Fibroblast of lung (primary cell): ENCODE measurements at regions not wholly inside any gene's neighbourhood (a gene's known extent, or its start where the extent isn't known, plus 50 kb on each side); places are given as distances from the start of the nearest gene placed in this dataset.

ENCODE experiments used
- DNase-seq, 2 donors: peaks; one replicate each; pipeline versions ENCODE4 v3.0.0 to v3.0.0-alpha.2; 2010; ENCODE audit warnings: low read depth in 2 of 2
- H2AFZ ChIP-seq: 2 replicates; pipeline ENCODE4 v1.5.1; 2012; ENCODE audit warnings: low read length, control low read depth, inconsistent platforms
- H3K27ac ChIP-seq: 2 replicates; pipeline ENCODE4 v1.5.1; 2011; ENCODE audit warnings: low read length, control low read depth; ENCODE audit not compliant: insufficient read depth
- H3K27me3 ChIP-seq: 2 replicates; pipeline ENCODE4 v1.5.1; 2011; ENCODE audit warnings: mild to moderate bottlenecking, low read length; ENCODE audit not compliant: control insufficient read depth, insufficient read depth
- H3K36me3 ChIP-seq: 2 replicates; pipeline ENCODE4 v1.5.1; 2011; ENCODE audit warnings: low read length; ENCODE audit not compliant: control insufficient read depth, insufficient read depth
- H3K4me1 ChIP-seq: 2 replicates; pipeline ENCODE4 v1.5.1; 2011; ENCODE audit warnings: low read length; ENCODE audit not compliant: control insufficient read depth, insufficient read depth; ENCODE audit errors: extremely low read depth
- H3K4me2 ChIP-seq: 2 replicates; pipeline ENCODE4 v1.5.1; 2011; ENCODE audit warnings: low read length, control low read depth; ENCODE audit not compliant: insufficient read depth; ENCODE audit errors: extremely low read depth
- H3K4me3 ChIP-seq, 4 experiments: fragments of 200-600 bp in 1 of 4; sonication (generic) in 1 of 4; replicated peaks in 1 of 4; 2 replicates each; pipeline ENCODE4 v1.5.1; 2011 to 2016; ENCODE audit warnings: low read length in 4 of 4, low read depth in 3 of 4, mild to moderate bottlenecking in 3 of 4, control low read depth in 2 of 4, inconsistent platforms in 1 of 4, mixed read lengths in 1 of 4; ENCODE audit not compliant: insufficient read depth in 1 of 4; ENCODE audit errors: control extremely low read depth in 1 of 4
- H3K79me2 ChIP-seq: 2 replicates; pipeline ENCODE4 v1.5.1; 2012; ENCODE audit warnings: mild to moderate bottlenecking, low read length, inconsistent platforms; ENCODE audit not compliant: control insufficient read depth, insufficient read depth
- H3K9ac ChIP-seq: 2 replicates; pipeline ENCODE4 v1.5.1; 2011; ENCODE audit warnings: mild to moderate bottlenecking, low read length, control low read depth; ENCODE audit not compliant: insufficient read depth
- H3K9me3 ChIP-seq: 2 replicates; pipeline ENCODE4 v1.5.1; 2012; ENCODE audit warnings: low read depth, low read length; ENCODE audit not compliant: control insufficient read depth, insufficient read depth
- H4K20me1 ChIP-seq: 2 replicates; pipeline ENCODE4 v1.5.1; 2011; ENCODE audit warnings: low read length; ENCODE audit not compliant: control insufficient read depth, insufficient read depth; ENCODE audit errors: extremely low read depth
- CTCF ChIP-seq, 2 donors: IDR thresholded peaks in 1 of 2; conservative IDR thresholded peaks in 1 of 2; 1 replicate in 1 of 2; 2 replicates in 1 of 2; pipeline ENCODE4 v1.5.1; 2011 to 2012; ENCODE audit warnings: low read length in 2 of 2, control low read depth in 1 of 2, inconsistent platforms in 1 of 2, low read depth in 1 of 2, mild to moderate bottlenecking in 1 of 2
- EZH2 ChIP-seq: IDR thresholded peaks from 2 replicates; pipeline ENCODE4 v1.5.1; 2012; ENCODE audit warnings: low read length, control low read depth, mild to moderate bottlenecking; ENCODE audit errors: missing control alignments

DNA sequence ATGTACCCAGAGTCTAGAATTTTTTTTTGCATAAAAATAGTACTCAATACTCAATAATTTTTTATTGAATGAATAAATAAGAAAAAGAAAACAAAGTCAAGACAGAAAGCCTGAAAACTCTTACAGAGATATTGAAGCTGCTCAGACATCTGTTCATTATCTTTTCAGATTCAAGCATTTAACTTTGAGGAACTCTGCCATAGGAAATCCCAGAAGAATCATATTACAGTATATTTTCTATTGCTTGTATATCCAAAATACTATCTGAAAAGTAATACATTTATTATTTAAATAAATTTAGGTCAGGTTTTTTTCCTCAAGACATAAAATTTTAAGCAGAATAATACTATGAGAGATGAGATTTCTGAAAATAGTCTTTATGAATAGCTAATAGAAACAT, 755.9 kb upstream of the ADGRL4 start:
- Histone ChIP-seq H2AFZ (no peak overlapping the region), H3K9me3 (no peaks in the 10 kb centered on the region), H3K36me3 (no peaks in the 10 kb centered on the region), H3K79me2 (no peaks in the 10 kb centered on the region), H3K27ac (no peak overlapping the region), H3K4me1 (no peaks in the 10 kb centered on the region), H3K4me2 (no peak overlapping the region), H4K20me1 (no peaks in the 10 kb centered on the region), H3K27me3 (no peaks in the 10 kb centered on the region), H3K9ac (no peak overlapping the region), H3K4me3 (no peak overlapping the region)
- no peak for DNase-seq
- TF ChIP-seq CTCF (conservative IDR thresholded peaks at IDR 0.05 in 1 of 2, IDR thresholded peaks at IDR 0.05 in 1 of 2; ENCODE audit: low read depth in 1 of 2, low read length in 2 of 2) = no peak
- no peak for TF ChIP-seq EZH2

DNA sequence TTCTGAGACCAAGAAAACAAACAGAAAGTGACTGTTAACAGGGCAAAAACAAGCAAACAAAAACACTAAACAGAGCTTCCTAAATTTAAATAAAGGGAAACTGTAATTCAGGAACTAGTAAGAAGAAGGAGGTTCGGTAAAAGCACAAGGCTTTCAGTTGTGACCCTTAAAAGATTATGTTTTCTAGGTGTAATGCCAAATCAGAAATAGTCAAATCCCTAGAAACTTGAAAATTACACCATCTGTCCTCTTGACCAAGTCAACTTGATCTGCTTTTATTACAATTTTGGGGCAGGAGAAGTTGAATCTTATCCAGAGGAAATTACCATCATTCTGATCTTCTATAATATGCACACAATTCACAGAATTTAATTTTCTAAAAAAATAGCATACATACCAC, 754.0 kb upstream of the ADGRL4 start:
- Histone ChIP-seq H3K9me3 (no peaks in the 10 kb centered on the region), H4K20me1 (no peaks in the 10 kb centered on the region), H3K4me2 (no peak overlapping the region), H2AFZ (no peak overlapping the region), H3K27ac (no peak overlapping the region), H3K36me3 (no peaks in the 10 kb centered on the region), H3K4me3 (no peak overlapping the region), H3K4me1 (no peaks in the 10 kb centered on the region), H3K9ac (no peak overlapping the region), H3K27me3 (no peaks in the 10 kb centered on the region), H3K79me2 (no peaks in the 10 kb centered on the region)
- DNase-seq = peak in 1 of 2 donors; percentile 9
- TF ChIP-seq CTCF (conservative IDR thresholded peaks at IDR 0.05 in 1 of 2, IDR thresholded peaks at IDR 0.05 in 1 of 2; ENCODE audit: low read depth in 1 of 2, low read length in 2 of 2) (no peak), EZH2 (no peak)

DNA sequence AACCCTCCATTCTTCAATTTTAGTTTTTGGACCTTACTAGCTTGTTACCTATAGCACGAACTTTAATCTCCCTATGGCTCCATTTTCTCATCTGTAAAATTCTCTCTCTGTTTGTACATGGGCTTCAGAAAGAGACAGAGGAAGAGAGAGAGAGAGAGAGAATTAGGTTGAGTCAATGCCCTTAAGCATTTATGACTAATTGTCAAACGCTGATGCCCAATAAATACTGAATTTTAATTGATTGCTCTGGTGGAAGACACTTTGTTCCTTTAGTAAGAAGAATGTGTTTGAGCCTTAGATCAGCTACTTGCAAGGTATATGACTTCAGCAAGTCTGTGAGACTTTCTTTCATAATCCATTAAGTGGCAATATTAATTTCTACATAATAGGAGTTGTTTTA, 743.1 kb upstream of the ADGRL4 start:
- Histone ChIP-seq H3K4me1 (no peaks in the 10 kb centered on the region), H3K9ac (no peak overlapping the region), H4K20me1 (no peaks in the 10 kb centered on the region), H3K27ac (no peak overlapping the region), H3K4me2 (no peak overlapping the region), H2AFZ (no peak overlapping the region), H3K36me3 (no peaks in the 10 kb centered on the region), H3K79me2 (no peaks in the 10 kb centered on the region), H3K4me3 (no peak overlapping the region), H3K9me3 (no peaks in the 10 kb centered on the region), H3K27me3 (no peaks in the 10 kb centered on the region)
- TF ChIP-seq EZH2 (no peak), CTCF (conservative IDR thresholded peaks at IDR 0.05 in 1 of 2, IDR thresholded peaks at IDR 0.05 in 1 of 2; ENCODE audit: low read depth in 1 of 2, low read length in 2 of 2) (no peak)
- no peak for DNase-seq
